ENCODE measurements at regions not wholly inside any gene's neighbourhood (a gene's known extent, or its start where the extent isn't known, plus 50 kb on each side); places are given as distances from the start of the nearest gene placed in this dataset.

GRCh38 chr9:134214386-134214765 is 50.0 kb upstream of the RNU6ATAC start:
- intact Hi-C loops (cut with micrococcal nuclease) = no loop called here
- Histone ChIP-seq H3K36me3 (no peaks in the 10 kb centered on the region), H3K27ac (replicated peaks) (peak overlapping the region; percentile 85), H3K4me3 (no peak overlapping the region), H3K9me3 (replicated peaks) (peaks cover 6% of the 10 kb centered on the region), H3K27me3 (ENCODE audit: low read depth) (no peaks in the 10 kb centered on the region), H3K4me1 (peaks cover 51% of the 10 kb centered on the region)
- DNase-seq = no peak
- no peak for TF ChIP-seq CTCF (IDR thresholded peaks at IDR 0.05; ENCODE audit: borderline replicate concordance)

- Histone ChIP-seq H3K9me3 (replicated peaks) (peaks cover 6% of the 10 kb centered on the region), H3K36me3 (no peaks in the 10 kb centered on the region), H3K27me3 (ENCODE audit: low read depth) (no peaks in the 10 kb centered on the region), H3K27ac (replicated peaks) (peak overlapping the region; percentile 85), H3K4me3 (no peak overlapping the region), H3K4me1 (peaks cover 46% of the 10 kb centered on the region)
- DNase-seq = no peak
- intact Hi-C loops (cut with micrococcal nuclease) = no loop called here
- no peak for TF ChIP-seq CTCF (IDR thresholded peaks at IDR 0.05; ENCODE audit: borderline replicate concordance)
Observed at GRCh38 chr9:134214766-134215419, 50.5 kb upstream of the RNU6ATAC start.

- intact Hi-C loops (cut with micrococcal nuclease) = no loop called here
- H3K27ac ChIP-seq (replicated peaks) = peak overlapping the region; percentile 85
- no peak overlapping the region for H3K4me3 ChIP-seq
- DNase-seq = no peak
- no peak for TF ChIP-seq CTCF (IDR thresholded peaks at IDR 0.05; ENCODE audit: borderline replicate concordance)
- H3K27me3 ChIP-seq (ENCODE audit: low read depth) = no peaks in the 10 kb centered on the region
- H3K4me1 ChIP-seq = peaks cover 41% of the 10 kb centered on the region
- peaks cover 6% of the 10 kb centered on the region for H3K9me3 ChIP-seq (replicated peaks)
- no peaks in the 10 kb centered on the region for H3K36me3 ChIP-seq
Observed at GRCh38 chr9:134215420-134215698, 51.0 kb upstream of the RNU6ATAC start.

GRCh38 chr9:134215699-134216448 is 51.5 kb upstream of the RNU6ATAC start:
- Histone ChIP-seq H3K4me3 (no peak overlapping the region), H3K4me1 (peaks cover 36% of the 10 kb centered on the region), H3K27ac (replicated peaks) (peak overlapping the region; percentile 85), H3K36me3 (no peaks in the 10 kb centered on the region), H3K9me3 (replicated peaks) (peaks cover 6% of the 10 kb centered on the region), H3K27me3 (ENCODE audit: low read depth) (no peaks in the 10 kb centered on the region)
- TF ChIP-seq CTCF (IDR thresholded peaks at IDR 0.05; ENCODE audit: borderline replicate concordance) = no peak
- intact Hi-C loops (cut with micrococcal nuclease) = no loop called here
- peak; percentile 34 for DNase-seq

GRCh38 chr9:134216449-134216951 is 52.1 kb upstream of the RNU6ATAC start:
- peak; percentile 7 for DNase-seq
- peak overlapping the region; percentile 85 for H3K27ac ChIP-seq (replicated peaks)
- peaks cover 30% of the 10 kb centered on the region for H3K4me1 ChIP-seq
- no peak overlapping the region for H3K4me3 ChIP-seq
- H3K9me3 ChIP-seq (replicated peaks) = peaks cover 6% of the 10 kb centered on the region
- no peaks in the 10 kb centered on the region for H3K36me3 ChIP-seq
- intact Hi-C loops (cut with micrococcal nuclease) = no loop called here
- TF ChIP-seq CTCF (IDR thresholded peaks at IDR 0.05; ENCODE audit: borderline replicate concordance) = no peak
- no peaks in the 10 kb centered on the region for H3K27me3 ChIP-seq (ENCODE audit: low read depth)
